DMS153 treated with DMSO at 0.1 percent for 48 hours (cell line): ENCODE measurements at regions not wholly inside any gene's neighbourhood (a gene's known extent, or its start where the extent isn't known, plus 50 kb on each side); places are given as distances from the start of the nearest gene placed in this dataset.
"Not testable (repeated sequence)": the region's sequence is repeated elsewhere in the genome, so short reads cannot be mapped to it uniquely, and the experiment has no call there.

Experiments
- DNase-seq: peaks from one replicate; lab custom pipeline; 2025; ENCODE audit not compliant: unreplicated experiment; lab: John Stamatoyannopoulos, UW

DNA sequence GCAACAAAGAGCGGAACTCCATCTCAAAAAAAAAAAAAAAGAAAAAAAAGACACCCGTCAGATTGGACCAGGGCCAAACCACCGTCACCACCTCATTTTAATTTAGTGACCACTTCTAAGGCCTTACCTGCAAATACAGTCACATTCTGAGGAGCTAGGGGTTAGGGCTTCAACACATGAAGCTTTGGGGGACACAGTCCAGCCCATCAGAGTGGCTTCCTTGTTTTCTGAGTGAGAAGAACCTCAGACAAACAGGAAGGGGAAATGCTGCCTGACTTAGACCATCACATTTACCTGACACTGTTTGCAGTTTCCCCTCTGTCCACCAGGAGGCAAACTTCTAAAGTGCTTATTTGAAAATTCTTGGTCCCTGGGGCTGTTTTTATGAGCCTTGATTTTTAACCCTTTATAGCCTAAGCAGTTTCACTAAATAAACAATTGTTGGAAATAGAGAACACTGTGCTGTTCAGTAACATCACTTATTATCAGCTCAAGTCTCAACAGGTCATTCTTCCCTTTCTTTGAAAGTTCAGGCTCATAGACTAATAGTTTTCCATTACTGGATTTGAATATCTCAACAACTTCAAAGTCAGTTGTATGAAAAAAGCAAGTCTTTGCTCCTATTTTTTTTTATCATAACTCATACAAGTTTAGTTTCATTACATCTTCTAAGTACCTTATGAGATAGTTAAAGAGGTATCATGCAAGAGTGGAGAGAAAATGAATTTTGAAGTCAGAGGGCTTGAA, 74.9 kb upstream of the WASF3 start:
- DNase-seq, result peak; percentile 56

DNA sequence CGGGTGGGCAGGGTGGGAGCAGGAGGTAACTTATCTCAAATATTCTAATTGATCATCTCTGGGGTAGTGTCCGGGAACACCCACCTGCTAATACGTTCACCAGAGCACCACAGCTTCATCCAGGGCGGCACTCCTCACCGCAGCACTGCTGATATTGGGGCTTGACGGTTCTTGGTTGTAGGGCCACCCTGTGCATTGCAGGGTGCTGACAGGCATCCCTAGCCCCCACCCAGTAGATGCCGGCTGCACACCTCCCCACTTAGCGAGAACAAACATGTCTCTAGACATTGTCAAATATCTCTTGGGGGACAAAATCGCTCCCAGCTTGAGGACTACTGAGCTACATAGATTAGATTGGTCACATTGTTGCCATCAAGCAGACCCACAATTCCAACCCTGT, 73.9 kb upstream of the WASF3 start:
- no peak for DNase-seq

DNA sequence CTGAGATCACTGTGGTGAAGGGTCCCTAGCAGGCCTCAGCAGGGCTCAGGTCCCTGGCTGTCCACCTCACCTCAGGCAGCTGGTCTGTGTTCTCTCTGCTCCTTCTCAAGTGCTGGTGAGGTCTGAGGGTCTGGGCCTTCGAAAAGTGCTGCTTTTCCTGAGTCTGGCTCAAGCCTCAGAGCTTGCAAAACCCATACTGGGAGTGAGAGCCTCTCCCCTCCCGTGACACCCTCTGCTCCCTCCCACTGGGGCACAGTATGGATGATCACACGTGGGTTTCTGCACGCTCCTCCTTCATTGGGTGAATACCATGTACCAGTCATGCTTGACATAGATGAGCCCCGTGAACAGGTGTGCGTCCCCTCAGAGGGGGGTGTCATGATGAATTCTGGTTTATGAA, 73.3 kb upstream of the WASF3 start:
- DNase-seq, result no peak

DNA sequence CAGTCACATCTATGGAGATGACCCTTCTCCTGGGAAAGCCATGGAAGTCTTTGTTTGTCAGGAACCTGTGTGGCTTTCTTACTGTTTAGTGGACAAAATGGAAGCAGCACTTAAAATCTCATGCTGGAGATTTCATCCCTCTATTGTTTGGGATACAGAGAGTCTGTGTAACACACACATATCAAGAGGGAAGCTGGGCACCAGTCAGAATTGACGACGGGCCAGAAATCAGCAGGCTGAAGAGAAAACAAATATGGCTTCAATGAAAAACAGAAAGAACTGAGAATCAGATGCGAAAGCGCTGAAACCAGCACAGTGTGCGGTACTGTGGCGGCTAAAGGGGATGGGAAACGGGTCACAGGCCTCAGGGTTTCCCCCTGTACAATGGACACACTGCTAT, 72.2 kb upstream of the WASF3 start:
- no peak for DNase-seq

GRCh38 chr13:26485786-26486185, 71.7 kb upstream of the WASF3 start:
- no peak for DNase-seq

GRCh38 chr13:26486550-26486949, 70.9 kb upstream of the WASF3 start:
- no peak for DNase-seq

- DNase-seq, result no peak
Measured at GRCh38 chr13:26487781-26488180, 69.7 kb upstream of the WASF3 start.

- no peak for DNase-seq
Measured at GRCh38 chr13:26488236-26489003, 69.1 kb upstream of the WASF3 start.

DNA sequence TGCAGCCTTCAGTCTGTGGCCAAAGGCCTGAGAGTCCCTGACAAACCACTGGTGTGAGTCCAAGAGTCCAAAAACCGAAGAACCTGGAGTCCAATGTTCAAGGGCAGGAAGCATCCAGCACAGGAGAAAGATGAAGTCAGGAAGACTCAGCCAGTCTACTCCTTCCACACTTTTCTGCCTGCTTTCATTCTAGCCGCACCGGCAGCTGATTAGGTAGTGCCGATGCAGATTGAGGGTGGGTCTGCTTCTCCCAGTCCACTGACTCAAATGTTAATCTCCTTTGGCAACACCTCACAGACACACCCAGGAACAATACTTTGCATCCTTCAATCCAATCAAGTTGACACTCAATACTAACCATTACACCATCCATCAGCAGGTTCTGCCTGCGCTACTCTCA, 65.2 kb upstream of the WASF3 start:
- DNase-seq, result not testable (repeated sequence)

DNA sequence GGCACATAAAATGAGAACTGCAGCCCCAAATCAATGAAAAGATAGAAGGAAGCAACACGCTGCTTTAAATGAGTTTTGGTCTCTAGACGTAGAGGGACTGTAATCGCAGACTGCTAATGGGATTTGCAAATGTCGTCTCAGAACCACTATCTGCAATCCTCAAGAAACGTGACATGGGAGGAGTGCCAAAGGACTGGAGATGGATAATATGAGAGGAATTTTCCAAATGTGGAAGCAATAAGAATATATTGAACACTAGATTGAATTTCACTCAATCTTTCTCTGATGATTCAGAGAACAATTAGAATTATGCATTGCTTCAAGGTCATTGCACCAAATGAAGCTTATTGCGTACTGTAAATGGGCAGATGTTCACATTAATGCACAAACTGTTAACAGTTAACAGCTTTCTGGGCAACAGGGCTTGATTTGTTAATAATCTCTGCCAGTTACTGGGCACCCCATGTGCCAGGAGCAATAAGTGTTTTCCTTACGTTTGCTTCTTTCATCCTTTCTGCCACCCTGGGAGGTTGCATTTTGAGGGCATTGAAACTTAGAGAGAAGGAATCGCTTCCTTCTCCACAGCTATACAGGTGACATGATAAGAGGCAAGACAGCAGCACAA, 62.8 kb upstream of the WASF3 start:
- DNase-seq, result no peak

GRCh38 chr13:26495750-26496149, 61.7 kb upstream of the WASF3 start:
- DNase-seq, result no peak

- DNase-seq, result no peak
Measured at GRCh38 chr13:26497968-26498511, 59.4 kb upstream of the WASF3 start.

DNA sequence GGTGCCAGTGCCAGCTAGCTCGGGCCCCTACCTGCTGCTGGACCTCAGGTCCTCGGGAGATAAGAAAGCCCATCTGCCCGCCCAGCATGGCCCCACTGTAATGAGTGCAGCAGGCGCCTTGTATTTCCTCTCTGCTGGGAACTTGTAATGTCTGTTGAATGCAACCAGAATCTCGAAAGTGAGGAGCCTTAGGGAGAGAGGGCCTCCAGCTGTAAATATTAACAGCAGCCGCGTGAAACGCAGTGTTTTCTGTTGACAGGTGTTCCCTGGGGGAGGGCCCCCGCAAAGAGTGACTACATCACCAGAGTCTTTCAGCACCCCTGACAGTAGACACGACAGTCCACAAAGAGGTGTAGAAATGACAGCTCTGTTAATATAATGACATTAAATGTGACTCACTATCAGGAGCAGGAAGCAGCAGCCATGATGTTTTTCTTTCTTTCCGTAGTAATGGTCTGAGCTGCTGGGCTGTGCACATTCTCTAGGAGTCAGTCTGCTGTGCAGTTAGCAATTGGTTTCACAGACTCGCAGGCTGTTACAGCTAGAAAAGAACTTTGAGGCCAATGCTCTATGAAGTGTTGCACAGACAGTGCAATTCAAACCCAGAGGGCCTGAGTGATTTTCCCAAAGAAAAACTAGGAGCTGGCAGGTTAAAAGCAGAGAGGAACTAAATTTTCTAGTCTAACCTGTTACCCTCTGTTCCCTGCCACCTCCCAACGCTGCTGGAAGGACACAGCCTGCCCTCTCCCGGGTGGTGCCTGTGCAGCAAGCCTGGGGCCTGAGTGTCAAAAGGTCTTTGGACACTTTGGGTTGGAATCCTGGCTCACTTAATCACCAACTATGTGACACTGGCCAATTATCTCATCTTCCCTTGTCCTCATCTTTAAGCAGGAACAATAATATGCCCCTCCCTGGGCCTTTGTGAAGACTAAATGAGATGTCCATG, 58.6 kb upstream of the WASF3 start:
- DNase-seq, result no peak

DNA sequence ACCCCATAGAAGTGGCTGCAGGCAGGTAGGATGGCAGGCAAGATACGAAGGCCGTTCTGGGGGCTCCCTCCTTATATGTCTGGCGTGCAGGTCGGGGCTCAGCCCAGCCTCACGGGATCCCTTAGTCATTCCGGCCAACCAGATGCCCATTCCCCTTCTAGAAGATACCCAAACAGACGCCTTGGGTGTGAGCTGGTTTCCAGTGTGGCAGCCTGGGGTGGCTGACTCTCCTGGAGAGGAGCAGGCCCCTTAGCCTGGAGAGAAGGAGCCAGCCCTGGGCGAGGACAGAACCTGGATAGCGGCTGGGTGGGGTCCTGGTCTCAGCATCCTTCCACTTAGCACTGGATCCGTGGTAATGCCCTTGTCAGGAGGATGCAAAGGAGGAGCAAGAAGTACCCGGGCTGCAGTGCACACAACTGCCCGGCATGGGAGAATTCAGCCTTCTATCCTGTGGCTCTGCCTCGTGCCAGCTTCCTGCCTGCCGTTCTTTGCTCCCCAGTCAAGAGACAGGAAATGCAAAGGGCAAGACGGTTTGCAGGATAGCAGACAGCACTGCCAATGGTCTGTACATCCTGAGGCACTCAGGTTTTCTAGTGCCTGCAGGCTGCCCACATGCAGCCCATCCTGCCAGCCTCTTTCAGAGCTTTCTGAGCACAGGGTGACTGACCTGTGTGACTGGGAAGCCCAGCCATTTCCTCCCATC, 56.7 kb upstream of the WASF3 start:
- no peak for DNase-seq

GRCh38 chr13:26501641-26502040, 55.8 kb upstream of the WASF3 start:
- no peak for DNase-seq

- DNase-seq, result no peak
Measured at GRCh38 chr13:26502826-26503225, 54.7 kb upstream of the WASF3 start.

DNA sequence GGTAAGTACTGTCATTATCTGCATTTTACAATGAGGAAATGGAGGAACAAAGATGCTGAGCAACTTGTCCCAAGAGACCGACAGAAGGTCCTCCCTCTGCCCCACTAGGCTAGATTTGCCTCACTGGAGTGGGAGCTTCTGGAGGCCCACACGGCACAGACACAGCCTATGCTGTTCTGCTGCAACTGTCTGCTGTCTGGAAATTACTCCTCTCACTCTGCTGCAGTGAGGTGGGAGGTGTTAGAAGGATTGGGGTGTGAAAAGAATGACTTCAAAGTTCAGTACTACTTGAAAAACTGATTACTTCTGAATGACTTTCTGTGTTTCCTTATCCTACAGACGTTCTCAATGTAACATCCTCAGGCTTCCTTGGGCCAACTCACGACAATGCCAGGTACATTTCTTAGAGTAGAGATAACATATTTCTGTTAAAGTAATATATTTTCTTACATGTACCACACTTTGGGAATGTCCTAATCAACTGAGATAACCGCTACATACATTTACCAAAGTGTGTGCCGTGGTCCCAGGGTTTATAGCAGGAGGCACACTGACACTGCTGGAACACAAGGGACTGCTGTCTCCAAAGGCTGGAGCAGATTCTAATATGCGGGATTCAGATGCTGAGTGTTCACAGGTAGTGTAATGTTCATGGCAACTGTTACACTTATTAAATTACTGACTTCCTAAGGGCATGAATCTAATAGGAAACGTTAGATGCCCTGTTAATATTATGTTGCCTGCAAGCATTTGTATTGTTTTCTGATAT, 53.5 kb upstream of the WASF3 start:
- DNase-seq, result no peak
